ENCODE measurements at regions not wholly inside any gene's neighbourhood (a gene's known extent, or its start where the extent isn't known, plus 50 kb on each side); places are given as distances from the start of the nearest gene placed in this dataset.

DNA sequence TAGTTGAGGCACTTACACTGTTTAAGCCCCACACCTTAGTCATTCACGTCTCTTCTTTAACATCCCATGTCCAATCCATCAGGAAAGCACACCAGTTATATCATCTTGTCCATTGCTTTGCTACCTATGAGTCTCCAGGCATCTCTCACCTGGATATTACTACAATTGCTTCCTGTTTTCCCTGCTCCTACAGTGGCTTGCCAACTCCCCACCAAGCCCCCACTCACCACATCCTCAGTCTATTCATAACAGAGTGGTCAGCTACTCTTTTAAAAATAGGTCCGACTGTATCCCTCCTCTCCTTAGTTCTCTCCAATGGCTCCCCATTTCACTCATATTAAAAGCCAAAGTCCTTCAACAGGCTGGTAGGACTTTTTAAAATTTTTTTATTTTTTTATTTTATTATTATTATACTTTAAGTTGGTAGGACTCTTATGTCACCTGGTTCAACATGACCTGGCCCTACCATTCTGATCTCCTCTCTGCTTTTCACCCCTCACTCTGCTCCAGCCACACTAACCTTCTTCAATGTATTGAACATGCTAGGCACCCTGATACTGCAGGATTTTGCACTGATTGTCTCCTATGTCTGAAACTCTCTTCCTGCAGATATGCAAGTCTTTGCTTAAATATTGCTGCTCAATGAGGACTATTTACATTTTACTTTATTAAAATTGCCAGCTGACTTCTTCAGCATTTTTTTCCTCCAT is 253.2 kb downstream of the CYRIA start:
- no peak for DNase-seq (ENCODE audit: extremely low spot score)
- ChIA-PET POLR2A (no interaction called here), CTCF (interaction anchor here (1.2 kb wide), 1 partner anchor 11 kb away, joined by 3 read pairs; no protein-coding TSS in a partner anchor)
- TF ChIP-seq, protein P1, sequence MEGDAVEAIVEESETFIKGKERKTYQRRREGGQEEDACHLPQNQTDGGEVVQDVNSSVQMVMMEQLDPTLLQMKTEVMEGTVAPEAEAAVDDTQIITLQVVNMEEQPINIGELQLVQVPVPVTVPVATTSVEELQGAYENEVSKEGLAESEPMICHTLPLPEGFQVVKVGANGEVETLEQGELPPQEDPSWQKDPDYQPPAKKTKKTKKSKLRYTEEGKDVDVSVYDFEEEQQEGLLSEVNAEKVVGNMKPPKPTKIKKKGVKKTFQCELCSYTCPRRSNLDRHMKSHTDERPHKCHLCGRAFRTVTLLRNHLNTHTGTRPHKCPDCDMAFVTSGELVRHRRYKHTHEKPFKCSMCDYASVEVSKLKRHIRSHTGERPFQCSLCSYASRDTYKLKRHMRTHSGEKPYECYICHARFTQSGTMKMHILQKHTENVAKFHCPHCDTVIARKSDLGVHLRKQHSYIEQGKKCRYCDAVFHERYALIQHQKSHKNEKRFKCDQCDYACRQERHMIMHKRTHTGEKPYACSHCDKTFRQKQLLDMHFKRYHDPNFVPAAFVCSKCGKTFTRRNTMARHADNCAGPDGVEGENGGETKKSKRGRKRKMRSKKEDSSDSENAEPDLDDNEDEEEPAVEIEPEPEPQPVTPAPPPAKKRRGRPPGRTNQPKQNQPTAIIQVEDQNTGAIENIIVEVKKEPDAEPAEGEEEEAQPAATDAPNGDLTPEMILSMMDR (IDR thresholded peaks at IDR 0.05; ENCODE audit: control extremely low read depth, extremely low read depth, low read depth, missing control alignments): no peak

DNA sequence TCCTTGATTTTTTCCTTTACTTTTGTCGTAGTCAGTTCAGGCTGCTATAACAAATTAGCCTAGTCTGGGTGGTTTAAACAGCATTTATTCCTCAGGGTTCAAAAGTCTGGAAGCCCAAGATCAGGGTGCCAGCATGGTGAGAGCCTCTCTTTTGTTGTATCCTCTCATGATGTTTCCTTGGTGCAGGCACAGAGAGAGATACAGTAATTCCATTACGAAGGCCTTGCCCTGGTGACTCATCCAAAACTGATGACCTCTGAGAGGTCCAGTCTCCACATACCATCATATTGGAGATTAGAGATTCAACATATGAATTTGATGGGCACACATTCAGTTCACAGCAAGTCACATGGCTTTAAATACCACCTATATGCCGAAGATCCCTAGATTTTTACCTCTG is 253.8 kb downstream of the CYRIA start:
- POLR2A ChIA-PET: no interaction called here
- no peak for DNase-seq (ENCODE audit: extremely low spot score)
- TF ChIP-seq, protein P1 (IDR thresholded peaks at IDR 0.05; ENCODE audit: control extremely low read depth, extremely low read depth, low read depth, missing control alignments): no peak
- CTCF ChIA-PET: no interaction called here

DNA sequence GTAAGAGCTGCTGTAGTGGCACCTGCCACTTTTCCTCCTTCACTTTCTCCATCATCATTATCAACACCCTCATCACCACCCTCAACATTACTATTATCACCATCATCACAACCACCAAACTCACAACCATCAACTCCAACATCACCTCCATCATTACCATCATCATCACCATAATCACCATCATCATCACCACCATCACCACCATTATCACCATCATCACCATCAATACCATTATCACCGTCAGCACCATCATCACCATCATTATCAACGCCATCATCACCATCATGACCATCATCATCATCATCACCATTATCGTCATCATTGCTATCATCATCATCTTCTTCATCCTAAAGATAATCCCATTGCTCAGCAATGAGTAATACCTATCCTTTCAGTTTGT is 255.8 kb downstream of the CYRIA start:
- POLR2A ChIA-PET: no interaction called here
- TF ChIP-seq, protein P1 (IDR thresholded peaks at IDR 0.05; ENCODE audit: control extremely low read depth, extremely low read depth, low read depth, missing control alignments): no peak
- DNase-seq (ENCODE audit: extremely low spot score): no peak
- CTCF ChIA-PET: no interaction called here

DNA sequence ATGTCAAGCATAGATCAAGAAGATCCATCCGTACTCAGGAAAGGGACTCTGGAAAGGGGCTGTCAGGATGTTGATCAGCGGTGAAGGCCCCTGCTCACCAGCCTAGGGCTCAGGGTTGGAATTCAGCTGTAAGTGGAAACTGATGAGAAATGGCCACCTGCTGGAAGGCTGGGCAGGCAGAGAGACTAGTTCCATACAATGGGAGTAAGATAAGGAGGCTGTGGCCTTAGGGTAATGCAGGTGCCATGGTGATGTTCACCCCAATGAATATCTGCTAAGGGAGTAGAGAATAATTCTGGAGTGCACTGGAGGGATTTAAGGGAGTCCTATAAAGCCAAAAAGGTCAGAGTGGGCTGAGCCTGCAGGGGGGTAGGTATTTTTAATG is 256.6 kb downstream of the CYRIA start:
- CTCF ChIA-PET: no interaction called here
- POLR2A ChIA-PET: no interaction called here
- TF ChIP-seq, protein P1 (IDR thresholded peaks at IDR 0.05; ENCODE audit: control extremely low read depth, extremely low read depth, low read depth, missing control alignments): no peak
- DNase-seq (ENCODE audit: extremely low spot score): no peak

DNA sequence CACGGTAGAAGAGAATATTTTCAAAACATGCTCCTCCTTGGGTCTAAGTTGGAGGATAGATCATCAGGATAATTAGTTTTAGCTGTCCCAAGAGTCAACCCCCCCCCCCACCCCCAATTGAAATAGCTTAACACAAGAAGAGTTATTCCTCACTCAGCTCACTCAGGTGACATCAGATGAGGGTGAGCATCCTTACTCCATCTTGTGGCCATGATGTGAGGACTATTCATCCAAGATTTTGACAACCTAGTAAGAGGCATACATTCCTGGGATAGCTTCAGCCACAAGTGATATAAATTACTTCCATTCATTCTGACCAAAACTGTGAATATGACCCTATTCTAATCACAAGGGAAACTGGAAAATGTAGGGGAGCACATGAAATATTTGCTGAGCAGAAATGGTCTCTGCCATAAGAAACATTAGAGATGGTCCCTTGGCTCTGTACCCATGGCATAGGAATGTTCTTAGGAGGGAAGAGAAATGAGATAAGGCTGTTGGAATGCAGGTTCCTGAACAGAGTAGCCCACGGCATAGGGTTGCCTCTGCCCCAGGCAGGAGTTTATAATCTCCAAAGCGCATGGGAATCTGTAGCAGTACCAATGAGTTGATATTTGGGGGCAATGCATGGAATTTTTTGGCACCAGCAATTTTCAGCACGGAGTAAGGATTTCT is 257.2 kb downstream of the CYRIA start:
- DNase-seq (ENCODE audit: extremely low spot score): no peak
- POLR2A ChIA-PET: no interaction called here
- TF ChIP-seq, protein P1 (IDR thresholded peaks at IDR 0.05; ENCODE audit: control extremely low read depth, extremely low read depth, low read depth, missing control alignments): no peak
- CTCF ChIA-PET: no interaction called here

DNA sequence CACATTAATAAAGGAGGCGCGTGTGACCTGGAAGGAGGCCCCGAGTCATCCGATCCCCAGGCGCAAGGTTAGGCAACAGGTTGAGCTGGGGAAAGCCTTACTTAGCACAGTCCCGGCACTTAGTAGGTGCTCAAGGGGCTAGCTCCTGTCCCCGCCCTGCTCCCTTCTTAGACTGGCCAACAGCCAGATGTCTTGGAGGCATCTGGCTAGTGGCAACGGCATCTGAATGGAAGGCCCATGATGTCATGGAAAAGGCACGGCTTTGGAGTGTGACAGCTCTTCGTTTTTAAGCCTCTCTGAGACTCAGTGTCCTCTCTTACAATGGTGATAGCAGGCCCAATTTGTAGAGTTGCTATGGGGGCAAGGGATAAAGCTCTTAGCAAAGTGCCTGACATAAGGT is 258.3 kb downstream of the CYRIA start:
- TF ChIP-seq, protein P1 (IDR thresholded peaks at IDR 0.05; ENCODE audit: control extremely low read depth, extremely low read depth, low read depth, missing control alignments): no peak
- POLR2A ChIA-PET: no interaction called here
- DNase-seq (ENCODE audit: extremely low spot score): no peak
- CTCF ChIA-PET: interaction anchor here (1.3 to 1.8 kb wide), 2 partner anchors 27 to 39 kb away, joined by 3 to 4 read pairs; no protein-coding TSS in a partner anchor

Measured in GM10248 (cell line).